ENCODE measurements at regions not wholly inside any gene's neighbourhood (a gene's known extent, or its start where the extent isn't known, plus 50 kb on each side); places are given as distances from the start of the nearest gene placed in this dataset.
"Not testable (repeated sequence)": the region's sequence is repeated elsewhere in the genome, so short reads cannot be mapped to it uniquely, and the experiment has no call there.

DNA sequence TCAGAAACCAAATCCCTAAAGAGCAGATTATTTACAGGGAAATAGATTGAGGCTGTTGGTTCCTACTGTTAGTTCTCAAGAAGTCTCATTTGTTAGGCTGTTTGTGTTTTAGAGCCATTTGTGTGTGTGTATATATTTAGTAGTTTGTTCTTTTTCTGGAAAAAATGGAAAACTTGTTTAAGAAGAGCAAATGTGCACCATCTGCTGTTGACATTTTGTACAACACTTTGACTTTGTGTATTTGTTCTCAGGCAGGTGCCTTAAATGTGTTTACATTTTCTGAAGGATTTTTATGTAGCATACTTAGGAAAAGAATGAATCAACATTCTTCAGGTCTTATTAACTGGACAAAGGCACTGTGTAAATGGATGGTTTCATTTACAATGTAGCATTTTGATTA, 163.7 kb upstream of the FOLH1 start:
- H3K4me1 ChIP-seq, CTCF ChIA-PET, POLR2A ChIA-PET, H3K4me2 ChIP-seq, H3K4me3 ChIP-seq, H3K9me3 ChIP-seq, H3K27ac ChIP-seq, ATAC-seq: not testable (repeated sequence)
- peak in 1 of 2 experiments; percentile 6 for DNase-seq (ENCODE audit: low read depth in 1 of 2, low spot score in 1 of 2)
- FAIRE-seq: peak; percentile 36

DNA sequence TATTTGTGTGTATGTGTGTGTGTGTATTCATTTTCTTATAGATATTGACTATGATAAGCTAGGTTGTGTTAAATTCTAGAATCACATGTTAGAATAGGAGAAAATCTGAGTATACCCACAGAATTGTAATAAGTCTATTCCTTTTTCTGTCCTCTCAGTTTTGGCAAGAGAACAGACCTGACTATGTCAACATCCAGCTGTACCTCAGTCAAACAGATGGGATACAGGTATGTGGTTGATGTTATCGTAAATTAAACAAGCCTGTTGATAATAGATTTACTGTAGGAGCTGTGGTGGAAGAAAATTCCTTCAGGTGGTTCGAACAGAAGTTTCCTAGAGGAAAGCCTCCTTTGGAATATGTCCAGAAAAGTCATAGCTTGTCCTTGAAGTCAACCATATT, 160.2 kb upstream of the FOLH1 start:
- ATAC-seq; H3K4me3 ChIP-seq; H3K9me3 ChIP-seq; H3K27ac ChIP-seq; POLR2A ChIA-PET; H3K4me2 ChIP-seq; FAIRE-seq; H3K4me1 ChIP-seq; DNase-seq (ENCODE audit: low read depth in 1 of 2, low spot score in 1 of 2): not testable (repeated sequence)
- 0% methylated on average over 2 of the region's 2 CpGs for WGBS (ENCODE audit: missing lambda C conversion rate)
- CTCF ChIA-PET: interaction anchor here (0.6 kb wide), 1 partner anchor 673 kb away, joined by 3 read pairs; no protein-coding TSS in a partner anchor

DNA sequence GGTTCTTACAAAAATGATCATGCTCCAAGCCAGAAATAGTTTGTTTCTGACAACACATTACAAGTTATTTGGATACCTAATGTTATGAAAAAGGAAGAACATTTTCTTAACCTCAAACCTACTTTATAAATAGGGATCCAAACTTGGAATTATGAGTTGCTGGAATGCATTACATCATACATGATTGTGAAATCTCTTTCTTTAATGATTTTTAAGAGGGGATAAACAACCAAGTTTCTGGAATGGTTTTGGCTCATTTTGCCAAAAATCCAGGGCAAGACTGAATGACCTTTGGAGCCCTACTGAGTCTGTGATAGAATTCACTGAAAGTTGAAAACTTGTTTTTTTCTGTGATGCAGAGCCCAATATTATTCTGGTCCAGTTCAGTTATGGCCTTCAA, 157.0 kb upstream of the FOLH1 start:
- H3K4me1 ChIP-seq; H3K4me3 ChIP-seq; H3K27ac ChIP-seq; DNase-seq (ENCODE audit: low read depth in 1 of 2, low spot score in 1 of 2); ATAC-seq; CTCF ChIA-PET; H3K9me3 ChIP-seq; H3K4me2 ChIP-seq; POLR2A ChIA-PET: not testable (repeated sequence)
- FAIRE-seq: peak; percentile 63

DNA sequence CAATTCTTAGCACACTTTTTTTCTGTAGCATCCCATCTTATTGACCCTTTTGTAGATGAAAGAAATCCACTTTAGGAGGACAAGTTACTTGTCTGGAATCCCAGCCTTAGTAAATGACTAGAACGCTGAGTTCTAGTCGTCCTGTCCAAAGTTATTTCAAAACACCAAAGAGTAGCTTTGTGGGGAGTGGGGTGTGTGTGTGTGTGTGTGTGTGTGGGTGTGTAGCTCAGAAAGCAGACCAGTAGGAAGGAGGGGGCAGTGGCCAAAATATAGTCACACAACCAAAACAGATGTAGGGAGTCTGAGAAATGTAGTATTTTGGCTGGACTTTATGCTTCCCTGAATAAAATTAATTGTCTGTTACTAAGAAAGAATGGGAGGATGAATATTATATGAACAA, 154.6 kb upstream of the FOLH1 start:
- H3K9me3 ChIP-seq; H3K4me2 ChIP-seq; DNase-seq (ENCODE audit: low read depth in 1 of 2, low spot score in 1 of 2); H3K4me1 ChIP-seq; POLR2A ChIA-PET; H3K4me3 ChIP-seq; CTCF ChIA-PET; FAIRE-seq; H3K27ac ChIP-seq; ATAC-seq: not testable (repeated sequence)
- WGBS (ENCODE audit: missing lambda C conversion rate): 7% methylated on average over 2 of the region's 2 CpGs

DNA sequence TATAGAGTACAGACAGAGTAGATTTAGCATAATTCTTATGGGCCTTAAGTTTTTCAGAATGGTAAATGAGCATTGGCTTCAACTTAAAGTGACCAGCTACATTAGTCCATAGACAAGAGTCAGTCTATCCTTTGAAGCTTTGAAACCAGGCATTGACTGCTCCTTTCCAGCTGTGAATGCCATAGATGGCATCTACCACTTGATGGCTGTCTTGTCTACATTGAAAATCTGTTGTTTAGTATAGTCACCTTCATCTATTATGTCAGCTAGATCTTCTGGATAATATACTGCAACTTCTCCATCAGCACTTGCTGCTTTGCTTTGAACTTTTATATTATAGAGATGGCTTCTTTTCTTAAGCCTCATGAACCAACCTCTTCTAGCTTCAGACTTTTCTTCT, 146.1 kb upstream of the FOLH1 start:
- ATAC-seq; CTCF ChIA-PET; H3K4me2 ChIP-seq; H3K4me1 ChIP-seq; H3K27ac ChIP-seq; H3K9me3 ChIP-seq; DNase-seq (ENCODE audit: low read depth in 1 of 2, low spot score in 1 of 2); H3K4me3 ChIP-seq; POLR2A ChIA-PET: not testable (repeated sequence)
- peak; percentile 70 for FAIRE-seq

DNA sequence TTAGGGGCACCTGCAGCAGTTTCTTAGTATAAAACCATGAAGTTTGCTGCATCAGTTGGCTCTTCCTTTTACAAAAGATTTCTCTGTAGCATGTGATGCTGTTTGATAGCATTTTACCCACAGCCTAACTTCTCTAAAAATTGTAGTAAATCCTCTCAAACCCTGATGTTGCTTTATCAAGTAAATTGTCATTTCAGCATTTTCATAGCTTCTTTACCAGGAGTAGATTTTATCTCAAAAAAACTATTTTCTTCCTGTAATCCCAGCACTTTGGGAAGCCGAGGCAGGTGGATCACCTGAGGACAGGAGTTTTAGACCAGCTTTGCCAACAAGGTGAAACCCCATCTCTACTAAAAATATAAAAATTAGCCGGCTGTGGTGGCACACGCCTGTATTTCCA, 144.5 kb upstream of the FOLH1 start:
- DNase-seq (ENCODE audit: low read depth in 1 of 2, low spot score in 1 of 2); H3K27ac ChIP-seq; ATAC-seq; H3K9me3 ChIP-seq; H3K4me2 ChIP-seq; FAIRE-seq; CTCF ChIA-PET; POLR2A ChIA-PET; H3K4me1 ChIP-seq; H3K4me3 ChIP-seq: not testable (repeated sequence)
- TF ChIP-seq MAFK (IDR thresholded peaks at IDR 0.05; ENCODE audit: partially characterized antibody): peak; percentile 66
- WGBS (ENCODE audit: missing lambda C conversion rate): 3% methylated on average over 3 of the region's 3 CpGs

DNA sequence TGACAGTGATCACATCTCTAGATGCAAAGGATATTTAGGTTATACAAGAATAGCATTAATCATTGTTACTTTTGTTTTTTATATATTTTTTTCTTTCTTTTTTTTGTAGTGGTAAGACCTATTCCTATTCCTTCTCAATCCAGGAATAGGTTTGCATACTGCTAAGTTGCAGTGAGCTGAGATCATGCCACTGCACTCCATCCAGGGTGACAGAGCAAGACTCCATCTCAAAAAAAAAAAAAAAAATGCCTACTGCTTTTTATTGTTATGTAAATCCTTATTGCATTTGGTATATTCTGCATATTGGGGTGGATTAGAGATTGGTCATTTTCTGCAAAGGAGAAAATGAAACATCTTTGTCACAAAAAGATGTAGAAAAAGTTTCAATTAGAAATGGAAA, 138.2 kb upstream of the FOLH1 start:
- H3K4me2 ChIP-seq; CTCF ChIA-PET; POLR2A ChIA-PET; DNase-seq (ENCODE audit: low read depth in 1 of 2, low spot score in 1 of 2); H3K27ac ChIP-seq; H3K9me3 ChIP-seq; ATAC-seq; H3K4me3 ChIP-seq; H3K4me1 ChIP-seq; FAIRE-seq: not testable (repeated sequence)

DNA sequence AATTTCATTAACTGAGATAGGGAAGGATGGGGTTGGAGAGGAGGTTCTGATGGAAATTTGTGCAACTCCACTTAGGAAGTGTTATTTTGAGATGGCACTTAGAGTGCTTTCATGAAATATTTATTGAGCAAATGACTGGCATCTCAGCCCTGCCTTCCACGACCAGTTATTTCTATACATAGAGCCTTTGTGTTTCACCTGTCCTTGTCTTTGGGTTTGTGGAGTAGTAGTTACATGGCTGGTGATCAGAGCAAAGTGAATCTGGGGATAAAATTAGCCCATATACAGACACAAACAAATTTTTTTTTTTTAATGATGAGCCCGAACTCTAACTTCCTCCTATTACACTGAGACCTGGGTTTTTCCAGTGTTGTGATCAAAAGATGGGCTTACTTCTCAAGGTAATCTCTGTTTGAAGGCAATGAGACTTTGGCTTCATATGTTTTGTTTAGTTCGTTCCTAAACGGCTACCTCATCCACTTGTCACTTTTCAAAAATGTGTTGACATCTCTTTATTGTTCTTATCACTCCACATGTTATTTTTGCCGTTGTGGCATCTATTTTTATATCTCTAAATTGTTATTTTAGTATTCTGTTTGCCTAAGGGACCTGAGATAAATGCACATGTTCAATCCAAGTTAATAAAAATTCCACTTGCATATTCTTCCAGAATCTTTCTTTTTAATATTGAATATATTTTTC, 120.2 kb upstream of the FOLH1 start:
- H3K9me3 ChIP-seq; ATAC-seq; POLR2A ChIA-PET; FAIRE-seq; H3K4me3 ChIP-seq; H3K4me2 ChIP-seq; CTCF ChIA-PET; H3K4me1 ChIP-seq; DNase-seq (ENCODE audit: low read depth in 1 of 2, low spot score in 1 of 2); H3K27ac ChIP-seq: not testable (repeated sequence)
- 2% methylated on average over 5 of the region's 5 CpGs for WGBS (ENCODE audit: missing lambda C conversion rate)

DNA sequence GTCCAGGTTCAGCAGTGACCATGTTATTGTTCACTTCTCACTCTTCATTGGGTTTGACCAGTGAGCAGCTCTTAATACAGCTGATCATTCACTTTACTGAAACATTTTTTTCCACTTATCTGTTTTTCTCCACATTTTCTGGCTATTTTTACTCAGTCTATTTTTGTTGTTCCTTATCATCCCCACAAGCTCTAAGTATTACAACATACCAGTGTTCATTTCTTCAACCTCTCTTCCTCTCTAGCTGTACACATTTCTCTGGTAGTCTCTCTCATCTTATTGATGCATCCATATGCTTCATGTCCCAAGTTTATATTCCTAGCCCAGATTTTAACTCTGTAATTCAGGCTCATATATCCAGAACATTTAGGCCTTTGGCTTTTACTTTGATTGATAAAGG, 119.4 kb upstream of the FOLH1 start:
- H3K4me2 ChIP-seq; CTCF ChIA-PET; ATAC-seq; H3K9me3 ChIP-seq; H3K4me1 ChIP-seq; POLR2A ChIA-PET; H3K27ac ChIP-seq; FAIRE-seq; H3K4me3 ChIP-seq; DNase-seq (ENCODE audit: low read depth in 1 of 2, low spot score in 1 of 2): not testable (repeated sequence)

DNA sequence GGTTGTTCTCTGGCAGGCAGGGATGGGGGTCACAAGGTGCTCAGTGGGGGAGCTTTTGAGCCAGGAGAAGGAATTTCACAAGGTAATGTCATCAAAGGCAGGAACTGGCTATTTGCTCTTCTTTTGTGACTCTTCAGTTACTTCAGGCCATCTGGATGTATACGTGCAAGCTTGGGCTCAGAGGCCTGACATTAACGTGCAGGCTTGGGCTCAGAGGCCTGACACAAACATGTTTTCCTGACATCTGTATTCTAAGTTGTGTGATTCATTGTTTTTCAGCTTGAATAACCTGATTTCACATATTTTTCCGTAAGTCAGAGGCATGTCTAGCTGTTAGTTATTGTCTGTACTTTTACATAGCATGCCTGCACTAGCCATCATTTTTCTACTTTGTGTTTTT, 118.2 kb upstream of the FOLH1 start:
- POLR2A ChIA-PET; H3K4me1 ChIP-seq; FAIRE-seq; H3K4me2 ChIP-seq; ATAC-seq; DNase-seq (ENCODE audit: low read depth in 1 of 2, low spot score in 1 of 2); H3K27ac ChIP-seq; H3K4me3 ChIP-seq; CTCF ChIA-PET; H3K9me3 ChIP-seq: not testable (repeated sequence)
- WGBS (ENCODE audit: missing lambda C conversion rate): 4% methylated on average over 3 of the region's 3 CpGs
